Stimulated activated naive CD8-positive, alpha-beta T cell treated with anti-CD3 and anti-CD28 coated beads, Interleukin-15, amount 100 ng/mL, for 72 hours (primary cell): ENCODE measurements at regions not wholly inside any gene's neighbourhood (a gene's known extent, or its start where the extent isn't known, plus 50 kb on each side); places are given as distances from the start of the nearest gene placed in this dataset.
A peak's percentile ranks its signal among the peaks of the same experiment; 100 is the strongest.

Experiments
- ATAC-seq: fragments of 150-1000 bp; cut with Tn5 transposase; 2 replicates; pipeline ENCODE4 v1.10.0; 2021; ENCODE audit warnings: mild to moderate bottlenecking, moderate library complexity
- DNase-seq, 2 donors: peaks; one replicate each; pipeline ENCODE4 v3.0.0; 2021 to 2022
- H3K27ac Mint-ChIP-seq, 2 donors: one replicate each; pipeline ENCODE4 v1.8.0; 2022; ENCODE audit warnings: mild to moderate bottlenecking in 2 of 2, mixed read lengths in 2 of 2, moderate library complexity in 2 of 2
- H3K27me3 Mint-ChIP-seq: one replicate; pipeline ENCODE4 v1.8.0; 2022; ENCODE audit warnings: mixed read lengths
- H3K4me1 Mint-ChIP-seq: one replicate; pipeline ENCODE4 v1.8.0; 2022; ENCODE audit warnings: mild to moderate bottlenecking, mixed read lengths
- H3K4me3 Mint-ChIP-seq, 2 donors: one replicate each; pipeline ENCODE4 v1.8.0; 2022; ENCODE audit warnings: mild to moderate bottlenecking in 2 of 2, mixed read lengths in 2 of 2, moderate library complexity in 1 of 2
- H3K9me3 Mint-ChIP-seq, 2 donors: one replicate each; pipeline ENCODE4 v1.8.0; 2022; ENCODE audit warnings: mixed read lengths in 2 of 2

GRCh38 chr5:2574155-2574554 is 177.3 kb downstream of the IRX2 start:
- ATAC-seq (no peak), DNase-seq (no peak)
- peaks cover 4 to 9% of the 10 kb centered on the region in 2 donors for H3K9me3 Mint-ChIP-seq
- peaks cover 8% of the 10 kb centered on the region for H3K27me3 Mint-ChIP-seq
- no peaks in the 10 kb centered on the region for H3K4me1 Mint-ChIP-seq
- no peak overlapping the region for H3K27ac Mint-ChIP-seq
- H3K4me3 Mint-ChIP-seq: no peak overlapping the region

- H3K27me3 Mint-ChIP-seq: peaks cover 8% of the 10 kb centered on the region
- H3K4me1 Mint-ChIP-seq: no peaks in the 10 kb centered on the region
- no peak for ATAC-seq
- H3K9me3 Mint-ChIP-seq: peaks cover 5 to 11% of the 10 kb centered on the region in 2 donors
- no peak for DNase-seq
- no peak overlapping the region for H3K4me3 Mint-ChIP-seq
- no peak overlapping the region for H3K27ac Mint-ChIP-seq
Observed at GRCh38 chr5:2570586-2570985, 180.9 kb downstream of the IRX2 start.

- no peak for ATAC-seq
- Mint-ChIP-seq H3K27me3 (peaks cover 8% of the 10 kb centered on the region), H3K4me3 (no peak overlapping the region), H3K4me1 (no peaks in the 10 kb centered on the region), H3K9me3 (peaks cover 5 to 11% of the 10 kb centered on the region in 2 donors), H3K27ac (peak overlapping the region in 1 of 2 donors; percentile 12)
- no peak for DNase-seq
Observed at GRCh38 chr5:2569774-2570542, 181.5 kb downstream of the IRX2 start.

GRCh38 chr5:2569176-2569575 is 182.3 kb downstream of the IRX2 start:
- Mint-ChIP-seq H3K27ac (no peak overlapping the region), H3K9me3 (peaks cover 5 to 7% of the 10 kb centered on the region in 2 donors), H3K4me1 (no peaks in the 10 kb centered on the region), H3K27me3 (peaks cover 8% of the 10 kb centered on the region), H3K4me3 (no peak overlapping the region)
- DNase-seq (no peak), ATAC-seq (no peak)

GRCh38 chr5:2566284-2566683 is 185.2 kb downstream of the IRX2 start:
- ATAC-seq (no peak), DNase-seq (no peak)
- H3K9me3 Mint-ChIP-seq: peaks cover 5 to 19% of the 10 kb centered on the region in 2 donors
- no peak overlapping the region for H3K27ac Mint-ChIP-seq
- H3K27me3 Mint-ChIP-seq: peaks cover 23% of the 10 kb centered on the region
- H3K4me1 Mint-ChIP-seq: no peaks in the 10 kb centered on the region
- no peak overlapping the region for H3K4me3 Mint-ChIP-seq

GRCh38 chr5:2565147-2565546 is 186.3 kb downstream of the IRX2 start:
- Mint-ChIP-seq H3K9me3 (peaks cover 5 to 25% of the 10 kb centered on the region in 2 donors), H3K27ac (peak overlapping the region in 1 of 2 donors; percentile 75), H3K27me3 (peaks cover 19% of the 10 kb centered on the region), H3K4me1 (no peaks in the 10 kb centered on the region), H3K4me3 (no peak overlapping the region)
- ATAC-seq (no peak), DNase-seq (no peak)

- H3K27ac Mint-ChIP-seq: no peak overlapping the region
Observed at GRCh38 chr5:2563046-2563445, 188.4 kb downstream of the IRX2 start.

GRCh38 chr5:2562036-2562435 is 189.4 kb downstream of the IRX2 start:
- Mint-ChIP-seq H3K9me3 (peaks cover 0 to 24% of the 10 kb centered on the region in 2 donors), H3K27ac (no peak overlapping the region), H3K4me3 (no peak overlapping the region), H3K4me1 (no peaks in the 10 kb centered on the region), H3K27me3 (peaks cover 14% of the 10 kb centered on the region)
- DNase-seq: no peak
- ATAC-seq: no peak

More at GRCh38 chr5:2563046-2563445, 188.4 kb downstream of the IRX2 start:
- Mint-ChIP-seq H3K27me3 (peaks cover 14% of the 10 kb centered on the region), H3K9me3 (peaks cover 2 to 22% of the 10 kb centered on the region in 2 donors), H3K4me3 (no peak overlapping the region), H3K4me1 (no peaks in the 10 kb centered on the region)
- ATAC-seq (no peak), DNase-seq (no peak)

GRCh38 chr5:2560435-2560834 is 191.0 kb downstream of the IRX2 start:
- no peak for DNase-seq
- peaks cover 14% of the 10 kb centered on the region for H3K27me3 Mint-ChIP-seq
- H3K4me3 Mint-ChIP-seq: no peak overlapping the region
- H3K4me1 Mint-ChIP-seq: no peaks in the 10 kb centered on the region
- no peak overlapping the region for H3K27ac Mint-ChIP-seq
- no peak for ATAC-seq
- H3K9me3 Mint-ChIP-seq: peaks cover 0 to 38% of the 10 kb centered on the region in 2 donors

GRCh38 chr5:2557435-2557834 is 194.0 kb downstream of the IRX2 start:
- Mint-ChIP-seq H3K27ac (no peak overlapping the region), H3K9me3 (peaks cover 12 to 45% of the 10 kb centered on the region in 2 donors), H3K4me3 (no peak overlapping the region), H3K27me3 (peaks cover 4% of the 10 kb centered on the region), H3K4me1 (no peaks in the 10 kb centered on the region)
- no peak for ATAC-seq
- DNase-seq: no peak

GRCh38 chr5:2556375-2556966 is 195.0 kb downstream of the IRX2 start:
- Mint-ChIP-seq H3K9me3 (peaks cover 12 to 45% of the 10 kb centered on the region in 2 donors), H3K4me1 (no peaks in the 10 kb centered on the region), H3K27me3 (no peaks in the 10 kb centered on the region), H3K27ac (peak overlapping the region in 1 of 2 donors; percentile 15), H3K4me3 (no peak overlapping the region)
- DNase-seq (no peak), ATAC-seq (no peak)

- H3K27me3 Mint-ChIP-seq: no peaks in the 10 kb centered on the region
- H3K4me1 Mint-ChIP-seq: no peaks in the 10 kb centered on the region
- H3K9me3 Mint-ChIP-seq: peaks cover 12 to 42% of the 10 kb centered on the region in 2 donors
- ATAC-seq (no peak), DNase-seq (no peak)
- no peak overlapping the region for H3K27ac Mint-ChIP-seq
- no peak overlapping the region for H3K4me3 Mint-ChIP-seq
Observed at GRCh38 chr5:2553611-2554010, 197.9 kb downstream of the IRX2 start.

GRCh38 chr5:2550509-2550908 is 201.0 kb downstream of the IRX2 start:
- ATAC-seq: no peak
- no peaks in the 10 kb centered on the region for H3K4me1 Mint-ChIP-seq
- H3K4me3 Mint-ChIP-seq: no peak overlapping the region

GRCh38 chr5:2549900-2550299 is 201.6 kb downstream of the IRX2 start:
- Mint-ChIP-seq H3K27ac (no peak overlapping the region), H3K9me3 (peaks cover 12 to 32% of the 10 kb centered on the region in 2 donors), H3K4me1 (no peaks in the 10 kb centered on the region), H3K4me3 (no peak overlapping the region), H3K27me3 (no peaks in the 10 kb centered on the region)
- DNase-seq (no peak), ATAC-seq (no peak)

More at GRCh38 chr5:2550509-2550908, 201.0 kb downstream of the IRX2 start:
- Mint-ChIP-seq H3K27me3 (no peaks in the 10 kb centered on the region), H3K9me3 (peaks cover 12 to 36% of the 10 kb centered on the region in 2 donors), H3K27ac (no peak overlapping the region)
- DNase-seq: no peak

- no peaks in the 10 kb centered on the region for H3K4me1 Mint-ChIP-seq
- DNase-seq (no peak), ATAC-seq (no peak)
- no peak overlapping the region for H3K27ac Mint-ChIP-seq
- peaks cover 10 to 27% of the 10 kb centered on the region in 2 donors for H3K9me3 Mint-ChIP-seq
- H3K4me3 Mint-ChIP-seq: no peak overlapping the region
- no peaks in the 10 kb centered on the region for H3K27me3 Mint-ChIP-seq
Observed at GRCh38 chr5:2549354-2549753, 202.1 kb downstream of the IRX2 start.

- H3K4me3 Mint-ChIP-seq: no peak overlapping the region
- ATAC-seq (no peak), DNase-seq (no peak)
- H3K4me1 Mint-ChIP-seq: no peaks in the 10 kb centered on the region
- H3K27ac Mint-ChIP-seq: no peak overlapping the region
- H3K9me3 Mint-ChIP-seq: peaks cover 0 to 18% of the 10 kb centered on the region in 2 donors
- no peaks in the 10 kb centered on the region for H3K27me3 Mint-ChIP-seq
Observed at GRCh38 chr5:2546938-2547337, 204.5 kb downstream of the IRX2 start.
